B cell (primary cell): ENCODE measurements at regions not wholly inside any gene's neighbourhood (a gene's known extent, or its start where the extent isn't known, plus 50 kb on each side); places are given as distances from the start of the nearest gene placed in this dataset.

Experiments used
- ATAC-seq: fragments of 200-7000 bp; cut with Tn5 transposase; one replicate; pipeline ENCODE4 v1.10.0; 2021; ENCODE audit warnings: low read depth, mild to moderate bottlenecking, moderate number of reproducible peaks, moderate library complexity
- CTCF ChIA-PET: fragments of 350-600 bp; sonication (Branson Sonifier 250); formaldehyde crosslinking; loops from one replicate; lab custom pipeline; 2021; ENCODE audit warnings: antibody characterized with exemption, inconsistent platforms; lab: Charles Lee
- POLR2A ChIA-PET: fragments of 350-600 bp; sonication (Branson Sonifier 250); formaldehyde crosslinking; loops from one replicate; lab custom pipeline; 2021; ENCODE audit warnings: antibody characterized with exemption; lab: Charles Lee
- DNase-seq: peaks from one replicate; pipeline ENCODE4 v3.0.0; 2013
- H2AFZ ChIP-seq: 2 replicates; pipeline ENCODE4 v1.6.1; 2012; ENCODE audit warnings: mild to moderate bottlenecking, low read depth, low read length; ENCODE audit not compliant: insufficient read depth, poor library complexity, severe bottlenecking
- H3K27ac ChIP-seq, 2 donors: 1 replicate in 1 of 2; 2 replicates in 1 of 2; pipeline ENCODE4 v1.5.1; 2012 to 2013; ENCODE audit warnings: low read length in 2 of 2, mild to moderate bottlenecking in 2 of 2, moderate library complexity in 1 of 2
- H3K27me3 ChIP-seq, 4 experiments: fragments of 200-600 bp in 1 of 4; sonication (generic) in 1 of 4; replicated peaks in 1 of 4; 1 replicate in 2 of 4; 2 replicates in 2 of 4; pipeline versions ENCODE4 v1.6.1 to v1.7.0; 2013 to 2016; ENCODE audit warnings: low read length in 3 of 4, mild to moderate bottlenecking in 2 of 4, mixed read lengths in 1 of 4, moderate library complexity in 1 of 4; ENCODE audit not compliant: insufficient read depth in 4 of 4, control insufficient read depth in 3 of 4; ENCODE audit errors: control extremely low read depth in 1 of 4
- H3K36me3 ChIP-seq, 2 experiments: replicated peaks in 1 of 2; 1 replicate in 1 of 2; 2 replicates in 1 of 2; pipeline versions ENCODE4 v1.6.1 to v1.7.1; 2013; ENCODE audit warnings: low read length in 1 of 2; ENCODE audit not compliant: insufficient read depth in 2 of 2, control insufficient read depth in 1 of 2; ENCODE audit errors: control extremely low read depth in 1 of 2, extremely low read depth in 1 of 2
- H3K4me1 ChIP-seq, 2 donors: fragments of 200-600 bp in 1 of 2; sonication (generic) in 1 of 2; 1 replicate in 1 of 2; 2 replicates in 1 of 2; pipeline versions ENCODE4 v1.5.1 to v1.6.1; 2013 to 2017; ENCODE audit warnings: low read length in 2 of 2; ENCODE audit not compliant: control insufficient read depth in 2 of 2, insufficient read depth in 2 of 2
- H3K4me2 ChIP-seq: replicated peaks from 2 replicates; pipeline ENCODE3; 2012; ENCODE audit warnings: mild to moderate bottlenecking, low read depth, low read length; ENCODE audit not compliant: poor library complexity, severe bottlenecking
- H3K4me3 ChIP-seq, 5 experiments: fragments of 200-600 bp in 1 of 5; sonication (generic) in 1 of 5; 1 replicate in 3 of 5; 2 replicates in 2 of 5; pipeline versions ENCODE4 v1.5.1 to v1.7.0; 2011 to 2016; ENCODE audit warnings: low read length in 4 of 5, mild to moderate bottlenecking in 4 of 5, low read depth in 2 of 5, control low read depth in 1 of 5, moderate library complexity in 1 of 5; ENCODE audit not compliant: insufficient read depth in 1 of 5; ENCODE audit errors: control extremely low read depth in 1 of 5, extremely low read depth in 1 of 5
- H3K79me2 ChIP-seq: fragments of 200-600 bp; sonication (generic); one replicate; pipeline ENCODE4 v1.6.0; 2016; ENCODE audit warnings: low read length; ENCODE audit not compliant: control insufficient read depth, insufficient read depth
- H3K9ac ChIP-seq: fragments of 200-600 bp; sonication (generic); 2 replicates; pipeline ENCODE4 v1.6.1; 2017; ENCODE audit warnings: mild to moderate bottlenecking, low read length, moderate library complexity
- H3K9me3 ChIP-seq, 3 donors: one replicate each; pipeline versions ENCODE4 v1.6.1 to v1.7.1; 2013; ENCODE audit warnings: low read length in 2 of 3; ENCODE audit not compliant: control insufficient read depth in 2 of 3, insufficient read depth in 1 of 3; ENCODE audit errors: control extremely low read depth in 1 of 3
- H4K20me1 ChIP-seq: 2 replicates; pipeline ENCODE4 v1.6.0; 2012; ENCODE audit warnings: mild to moderate bottlenecking, low read length; ENCODE audit not compliant: insufficient read depth, control insufficient read depth, poor library complexity, severe bottlenecking
- H3K27ac Mint-ChIP-seq: one replicate; pipeline ENCODE4 v1.8.0; 2021; ENCODE audit warnings: mixed read lengths
- H3K27me3 Mint-ChIP-seq: one replicate; pipeline ENCODE4 v1.8.0; 2021; ENCODE audit warnings: mixed read lengths
- H3K4me1 Mint-ChIP-seq: one replicate; pipeline ENCODE4 v1.8.0; 2021; ENCODE audit warnings: mixed read lengths
- H3K4me3 Mint-ChIP-seq: one replicate; pipeline ENCODE4 v1.8.0; 2021; ENCODE audit warnings: mixed read lengths
- H3K9me3 Mint-ChIP-seq: one replicate; pipeline ENCODE4 v1.8.0; 2022; ENCODE audit warnings: mixed read lengths; ENCODE audit not compliant: insufficient read depth
- CTCF ChIP-seq: fragments of 200-600 bp; IDR thresholded peaks from one replicate; pipeline ENCODE4 v1.8.0; 2022; ENCODE audit warnings: antibody characterized with exemption, mild to moderate bottlenecking
- EZH2 ChIP-seq: IDR thresholded peaks from 2 replicates; pipeline ENCODE4 v1.6.1; 2012; ENCODE audit warnings: borderline replicate concordance, low read depth, mild to moderate bottlenecking, moderate library complexity, low read length; ENCODE audit not compliant: insufficient read depth, poor library complexity, severe bottlenecking
- WGBS: methylation state at CpG from one replicate; pipeline ENCODE4 v1.1.5; 2013; ENCODE audit warnings: missing lambda C conversion rate; ENCODE audit not compliant: insufficient coverage; 5-methylcytosine and 5-hydroxymethylcytosine counted together
- intact Hi-C: fragments of 100-400 bp; cut with micrococcal nuclease; formaldehyde crosslinking; loops from one replicate; pipeline ENCODE4 v1.10.0; 2022

GRCh38 chr14:66414511-66414910 lies 71.7 kb upstream of the CCDC196 start:
- CTCF ChIA-PET = interaction anchor here (1.2 kb wide), 1 partner anchor 11 kb away, joined by 3 read pairs; no protein-coding TSS in a partner anchor
- DNase-seq = no peak

More at GRCh38 chr14:66414511-66414910, 71.7 kb upstream of the CCDC196 start:
- Histone ChIP-seq H3K9me3 (peaks cover 0 to 3% (median 0%) of the 10 kb centered on the region in 3 donors), H2AFZ (no peak overlapping the region), H3K4me3 (no peak overlapping the region), H4K20me1 (no peaks in the 10 kb centered on the region), H3K79me2 (no peaks in the 10 kb centered on the region), H3K4me2 (no peak overlapping the region), H3K27me3 (no peaks in the 10 kb centered on the region), H3K27ac (no peak overlapping the region), H3K4me1 (no peaks in the 10 kb centered on the region), H3K36me3 (no peaks in the 10 kb centered on the region), H3K9ac (no peak overlapping the region)
- Mint-ChIP-seq H3K27me3 (no peaks in the 10 kb centered on the region), H3K27ac (no peak overlapping the region), H3K4me3 (no peak overlapping the region), H3K9me3 (peaks cover 6% of the 10 kb centered on the region), H3K4me1 (no peaks in the 10 kb centered on the region)
- no peak for TF ChIP-seq CTCF
- no peak for TF ChIP-seq EZH2
- POLR2A ChIA-PET = no interaction called here
- WGBS = no CpG with 5 or more reads among the region's 1 CpG
- intact Hi-C loops = no loop called here
- ATAC-seq = no peak
